Stimulated activated CD8-positive, alpha-beta memory T cell treated with anti-CD3 and anti-CD28 coated beads, Interleukin-4, amount 100 ng/mL, for 1 hour (primary cell): ENCODE measurements at regions not wholly inside any gene's neighbourhood (a gene's known extent, or its start where the extent isn't known, plus 50 kb on each side); places are given as distances from the start of the nearest gene placed in this dataset.
"Not testable (repeated sequence)": the region's sequence is repeated elsewhere in the genome, so short reads cannot be mapped to it uniquely, and the experiment has no call there.

Experiments used
- DNase-seq, 2 donors: peaks; one replicate each; pipeline ENCODE4 v3.0.0-alpha.2; 2020; ENCODE audit warnings: low read depth in 2 of 2, low spot score in 1 of 2

- no peak for DNase-seq
Measured at GRCh38 chr14:22492622-22493542, 96.1 kb downstream of the DAD1 start.

DNA sequence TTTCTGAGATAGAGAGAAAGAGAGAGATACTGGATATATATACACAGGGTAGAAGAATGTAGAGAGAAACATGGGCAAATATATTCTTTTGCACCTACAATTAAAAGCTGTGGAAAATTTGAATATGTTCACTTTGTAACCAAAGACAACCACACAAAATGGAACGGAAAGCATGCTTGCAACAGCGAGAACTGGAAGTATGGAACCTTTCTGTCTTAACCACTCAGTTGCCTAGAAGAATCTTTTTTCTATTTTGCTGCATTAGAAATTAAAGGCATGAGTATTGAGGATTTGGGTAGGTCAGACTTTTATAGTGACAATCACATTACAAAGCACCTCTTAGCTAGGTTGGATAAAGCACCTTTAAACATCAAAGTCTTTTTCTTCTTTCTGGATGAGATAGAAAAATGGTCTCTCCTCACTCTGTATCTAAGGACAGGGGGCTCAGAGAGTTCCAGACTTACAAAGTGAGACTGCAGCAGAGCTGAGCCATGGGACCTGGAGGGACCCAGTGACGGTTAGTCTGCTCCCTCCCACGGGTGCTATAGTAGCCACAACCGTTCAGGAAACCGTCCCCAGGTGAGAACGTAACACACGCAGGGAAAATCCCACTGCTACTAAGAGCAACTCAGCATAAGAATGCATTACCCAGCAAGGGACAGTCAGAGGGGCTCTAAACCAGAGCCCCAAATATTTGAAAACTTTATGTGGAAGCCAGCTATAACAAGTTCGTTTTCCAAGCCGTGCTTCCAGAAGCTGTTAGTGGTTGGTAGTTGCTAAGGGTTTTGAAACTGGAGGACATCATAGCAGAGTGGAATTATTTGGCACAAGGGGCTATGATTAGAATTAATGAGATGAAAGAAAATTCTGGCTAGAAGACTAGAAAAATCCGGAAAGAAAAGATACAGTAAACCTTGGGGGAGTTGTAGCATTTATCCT, 97.1 kb downstream of the DAD1 start:
- DNase-seq = no peak

DNA sequence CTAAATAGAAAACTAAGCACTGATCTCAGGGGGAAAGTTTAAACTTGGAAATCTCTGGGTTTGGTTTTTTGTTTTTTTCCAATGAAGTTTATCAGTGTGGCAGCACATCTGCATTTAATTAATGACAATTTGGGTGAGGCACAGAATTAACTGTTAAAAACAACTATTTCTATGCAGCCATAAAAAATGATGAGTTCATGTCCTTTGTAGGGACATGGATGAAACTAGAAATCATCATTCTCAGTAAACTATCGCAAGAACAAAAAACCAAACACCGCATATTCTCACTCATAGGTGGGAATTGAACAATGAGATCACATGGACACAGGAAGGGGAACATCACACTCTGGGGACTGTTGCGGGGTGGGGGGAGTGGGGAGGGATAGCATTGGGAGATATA, 98.0 kb downstream of the DAD1 start:
- DNase-seq = not testable (repeated sequence)

- DNase-seq = no peak
Measured at GRCh38 chr14:22489957-22490950, 98.8 kb downstream of the DAD1 start.

GRCh38 chr14:22489244-22489545, 99.8 kb downstream of the DAD1 start:
- DNase-seq = no peak

DNA sequence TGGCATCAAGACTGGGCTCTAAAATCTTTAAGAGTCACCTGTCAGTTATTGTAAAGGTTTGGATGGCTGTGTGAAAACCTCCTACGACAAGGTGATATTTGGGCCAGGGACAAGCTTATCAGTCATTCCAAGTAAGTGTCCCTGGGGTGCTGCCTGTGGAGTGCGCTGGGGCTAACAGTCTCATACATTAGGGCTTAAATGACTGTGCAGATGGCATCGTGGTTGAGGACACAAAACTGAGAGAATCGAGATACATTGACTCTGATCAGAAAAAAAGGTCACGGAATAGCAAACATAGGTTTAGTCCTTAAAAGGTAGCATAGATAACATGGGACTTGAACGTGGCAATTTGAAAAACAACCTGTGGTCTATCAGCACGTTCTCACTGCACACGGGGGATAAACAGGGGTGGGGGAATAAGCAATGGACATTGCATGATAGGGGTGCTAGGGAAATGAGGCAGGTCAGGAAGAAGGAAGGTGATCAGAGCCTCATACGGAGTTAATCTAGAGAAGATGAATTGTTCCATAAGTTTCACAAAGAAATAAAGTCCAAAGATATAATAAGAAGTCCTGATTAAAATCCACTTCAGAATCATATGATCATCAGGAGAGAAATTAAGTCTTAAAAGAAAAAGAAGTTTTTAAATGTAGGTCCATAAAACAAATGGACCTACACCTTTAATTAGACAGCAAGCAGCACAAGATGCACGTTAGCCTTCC, 100.3 kb downstream of the DAD1 start:
- no peak for DNase-seq

DNA sequence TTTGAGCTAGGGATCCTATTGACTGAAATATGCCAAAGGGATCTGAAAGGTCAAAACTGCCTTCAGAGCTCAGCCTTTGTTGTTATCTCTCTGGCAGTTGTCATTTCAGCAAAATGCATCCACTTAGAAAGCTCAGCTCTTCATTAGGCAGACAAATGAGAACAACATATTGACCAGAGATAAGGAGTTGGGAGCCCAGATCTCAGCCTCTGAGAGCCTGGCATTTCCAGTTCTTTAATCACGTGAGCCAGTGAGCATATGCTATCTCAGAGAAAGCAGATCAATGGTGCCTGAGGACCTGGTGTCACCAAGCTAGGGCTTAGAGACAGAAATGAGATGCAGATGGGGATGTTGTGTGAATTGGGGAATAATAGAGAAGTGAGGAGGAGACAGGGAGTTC, 101.1 kb downstream of the DAD1 start:
- no peak for DNase-seq

- DNase-seq = no peak
Measured at GRCh38 chr14:22487401-22487800, 101.6 kb downstream of the DAD1 start.

DNA sequence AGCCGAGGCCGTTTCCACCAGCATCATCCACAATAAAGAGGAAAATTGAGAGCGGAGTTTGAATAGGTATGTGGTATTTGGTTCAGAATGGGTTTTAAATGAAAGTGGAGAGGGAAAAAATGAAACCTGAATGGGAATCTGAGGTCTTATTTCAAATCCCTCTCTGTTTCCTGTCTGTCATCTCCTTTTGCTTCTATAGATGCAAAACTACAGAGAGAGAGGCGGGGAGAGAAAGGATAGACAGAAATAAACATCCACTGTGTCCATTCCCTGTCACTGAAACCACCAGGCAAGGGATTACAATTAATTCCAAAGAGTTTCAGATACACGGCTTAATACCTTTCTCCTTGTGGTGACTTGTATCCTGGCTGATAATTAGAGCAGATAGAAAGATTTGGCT, 102.3 kb downstream of the DAD1 start:
- DNase-seq = no peak

GRCh38 chr14:22485649-22486048, 103.4 kb downstream of the DAD1 start:
- no peak for DNase-seq

DNA sequence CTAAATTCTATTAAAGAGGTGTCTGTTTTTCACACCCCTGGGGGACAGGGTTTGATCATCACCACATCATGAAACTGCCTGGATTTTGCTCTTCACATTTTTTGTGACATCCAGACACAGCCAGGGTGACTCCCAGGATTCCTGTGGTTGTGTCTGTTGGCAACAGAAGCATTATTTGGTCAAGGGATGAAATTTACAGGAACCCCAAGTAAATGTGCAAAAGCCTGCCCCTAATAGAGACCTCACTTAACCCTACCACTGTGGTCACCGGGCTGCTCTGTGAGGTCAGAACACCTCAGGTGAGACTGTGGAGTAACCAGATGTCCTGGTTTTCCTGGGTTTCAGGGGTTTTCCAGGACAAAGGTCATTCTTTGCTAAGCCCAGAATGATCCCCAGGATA, 103.8 kb downstream of the DAD1 start:
- DNase-seq = no peak

DNA sequence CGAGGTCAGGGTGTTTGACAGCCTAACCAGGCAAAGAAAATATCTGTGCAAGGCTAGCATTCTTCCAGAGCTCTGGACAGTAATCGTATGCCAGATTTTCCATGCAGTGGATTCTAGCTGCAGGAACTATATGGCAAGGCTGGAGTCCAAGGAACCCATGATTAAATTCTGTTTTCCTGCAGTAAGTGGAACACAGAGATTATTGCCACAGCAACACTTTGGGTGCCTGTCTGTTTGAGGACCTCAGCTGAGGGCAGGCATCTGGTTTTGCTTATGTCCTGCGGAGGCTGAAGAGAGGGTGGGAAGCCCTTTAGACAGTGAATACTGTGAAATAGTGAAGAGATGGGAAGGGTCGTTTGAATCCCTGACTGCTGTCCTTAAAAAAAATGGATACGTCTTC, 104.4 kb downstream of the DAD1 start:
- no peak for DNase-seq

GRCh38 chr14:22483863-22484593, 105.0 kb downstream of the DAD1 start:
- DNase-seq = no peak

DNA sequence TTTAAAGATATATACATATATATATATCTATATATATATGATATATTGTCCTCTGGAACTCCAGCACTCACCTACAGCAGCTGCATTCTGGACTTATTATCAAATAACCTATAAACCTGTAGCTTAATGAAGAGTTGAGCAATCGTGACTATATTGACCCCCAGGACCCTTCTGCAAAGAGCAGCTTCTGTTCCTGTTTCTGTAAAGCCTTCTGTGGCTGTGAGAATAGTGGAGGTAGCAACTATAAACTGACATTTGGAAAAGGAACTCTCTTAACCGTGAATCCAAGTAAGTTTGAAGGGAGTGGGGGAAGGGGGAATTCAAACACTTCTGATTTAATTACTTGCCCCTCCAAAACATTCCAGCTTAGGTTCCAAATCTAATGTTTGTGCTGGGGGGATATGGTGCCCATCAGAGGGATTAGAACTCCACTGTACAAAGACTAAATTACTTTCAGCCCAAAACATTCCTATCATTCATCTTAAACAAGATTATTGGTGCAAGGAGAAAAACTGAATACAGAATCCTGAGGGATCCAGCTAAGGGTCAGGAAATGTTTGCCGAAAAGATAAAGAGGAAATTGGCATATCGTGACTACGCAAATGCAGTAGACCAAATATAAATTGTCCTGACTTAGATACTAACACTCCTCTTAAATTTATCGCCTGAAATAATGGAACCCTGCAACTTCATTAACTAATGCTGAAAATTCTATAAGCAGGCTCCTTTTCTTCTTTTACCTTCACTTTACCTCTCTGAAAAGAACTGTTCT, 106.1 kb downstream of the DAD1 start:
- DNase-seq = no peak

- no peak for DNase-seq
Measured at GRCh38 chr14:22482085-22482694, 106.8 kb downstream of the DAD1 start.

DNA sequence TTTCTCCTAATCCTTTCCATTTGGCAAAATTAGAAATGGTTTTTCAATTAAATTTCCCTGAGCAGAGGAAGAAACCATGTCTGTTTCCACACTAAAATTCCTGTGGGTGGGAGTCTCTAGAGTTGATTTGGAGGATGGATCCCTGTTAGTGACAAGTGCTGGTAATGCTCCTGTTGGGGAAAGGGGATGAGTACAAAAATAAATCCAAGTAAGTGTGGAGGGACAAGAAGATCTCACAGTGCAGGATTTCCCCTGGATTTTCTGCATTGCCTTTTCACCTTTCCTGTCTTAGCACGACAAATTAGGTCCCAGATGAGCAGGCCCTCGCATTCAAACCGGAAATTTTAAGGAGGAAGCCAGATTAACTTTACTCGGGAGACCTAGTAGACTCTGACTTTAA, 107.5 kb downstream of the DAD1 start:
- no peak for DNase-seq

- DNase-seq = no peak
Measured at GRCh38 chr14:22479776-22480464, 109.1 kb downstream of the DAD1 start.

GRCh38 chr14:22479132-22479531, 109.9 kb downstream of the DAD1 start:
- DNase-seq = no peak
